ENCODE measurements at regions not wholly inside any gene's neighbourhood (a gene's known extent, or its start where the extent isn't known, plus 50 kb on each side); places are given as distances from the start of the nearest gene placed in this dataset.

DNA sequence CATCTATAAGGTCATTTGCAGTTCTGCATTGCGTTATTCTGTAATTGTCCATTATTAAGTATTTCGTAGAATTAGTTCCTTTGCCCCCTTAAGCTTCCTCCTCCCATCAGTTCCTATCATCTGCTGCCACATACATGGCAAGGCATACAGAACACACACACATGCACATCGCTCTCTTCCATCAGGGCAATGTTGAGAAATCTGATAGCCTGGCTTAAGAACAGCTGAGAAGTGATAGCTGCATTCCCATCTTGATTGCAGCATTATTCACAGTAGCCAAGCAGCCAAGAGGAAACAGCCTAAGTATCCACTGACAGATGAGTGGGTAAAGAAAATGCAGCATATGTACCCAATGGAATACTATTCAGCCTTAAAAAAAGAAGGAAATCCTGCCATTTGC is 186.8 kb upstream of the CADM1 start:
- no peaks in the 10 kb centered on the region for H3K9me3 ChIP-seq (ENCODE audit: control insufficient read depth, insufficient read depth, low read length)

DNA sequence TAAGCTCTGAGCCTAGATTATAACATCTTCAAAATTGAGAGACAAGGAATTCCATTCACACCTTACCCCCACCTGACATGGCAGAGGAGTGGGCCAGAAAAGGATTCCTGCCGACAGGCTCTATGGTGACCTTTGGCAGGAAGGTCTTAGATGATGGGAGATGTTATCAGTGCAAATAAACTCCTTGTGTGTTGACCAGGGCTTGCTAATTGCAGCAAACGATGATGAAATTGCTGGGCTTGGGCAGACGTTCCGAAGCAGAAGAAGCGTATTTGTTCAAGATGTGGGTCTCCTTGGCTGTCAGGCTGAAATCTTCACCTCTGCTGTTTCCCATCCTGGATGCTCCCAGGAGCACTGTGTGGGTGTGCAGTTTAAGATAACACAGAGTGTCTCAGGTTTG is 183.7 kb upstream of the CADM1 start:
- H3K9ac ChIP-seq (ENCODE audit: low read depth, low read length): no peak overlapping the region
- no peaks in the 10 kb centered on the region for H3K4me1 ChIP-seq (ENCODE audit: control insufficient read depth, insufficient read depth, low read length)
- no peaks in the 10 kb centered on the region for H3K27me3 ChIP-seq (ENCODE audit: control insufficient read depth, insufficient read depth, low read length)
- H3K36me3 ChIP-seq (ENCODE audit: control insufficient read depth, insufficient read depth, low read length): no peaks in the 10 kb centered on the region
- H3K9me3 ChIP-seq (ENCODE audit: control insufficient read depth, insufficient read depth, low read length): no peaks in the 10 kb centered on the region
- no peak overlapping the region for H3K4me3 ChIP-seq (ENCODE audit: low read depth, low read length)

More for the DNA sequence above, 186.8 kb upstream of the CADM1 start:
- Histone ChIP-seq H3K27me3 (ENCODE audit: control insufficient read depth, insufficient read depth, low read length) (no peaks in the 10 kb centered on the region), H3K9ac (ENCODE audit: low read depth, low read length) (no peak overlapping the region), H3K4me1 (ENCODE audit: control insufficient read depth, insufficient read depth, low read length) (peaks cover 2% of the 10 kb centered on the region), H3K4me3 (ENCODE audit: low read depth, low read length) (no peak overlapping the region), H3K36me3 (ENCODE audit: control insufficient read depth, insufficient read depth, low read length) (no peaks in the 10 kb centered on the region)

DNA sequence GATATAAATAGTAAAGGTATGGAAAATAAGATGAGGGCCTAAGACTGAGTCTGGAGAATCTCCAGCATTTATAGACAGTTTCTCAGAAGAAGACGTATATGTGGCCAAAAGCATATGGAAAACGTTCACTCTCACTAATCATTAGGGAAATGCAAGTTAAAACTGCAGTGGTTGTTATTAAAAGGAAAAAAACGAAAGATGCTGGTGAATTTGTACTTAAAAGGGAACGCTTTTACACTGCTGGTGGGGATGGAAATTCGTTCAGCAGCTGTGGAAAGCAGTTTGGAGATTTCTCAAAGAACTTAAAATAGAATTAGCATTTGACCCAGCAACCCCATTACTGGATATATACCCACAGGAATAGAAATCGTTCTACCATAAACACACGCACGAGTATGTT is 180.5 kb upstream of the CADM1 start:
- Histone ChIP-seq H3K9me3 (ENCODE audit: control insufficient read depth, insufficient read depth, low read length) (no peaks in the 10 kb centered on the region), H3K36me3 (ENCODE audit: control insufficient read depth, insufficient read depth, low read length) (no peaks in the 10 kb centered on the region), H3K27me3 (ENCODE audit: control insufficient read depth, insufficient read depth, low read length) (no peaks in the 10 kb centered on the region), H3K4me1 (ENCODE audit: control insufficient read depth, insufficient read depth, low read length) (no peaks in the 10 kb centered on the region), H3K9ac (ENCODE audit: low read depth, low read length) (no peak overlapping the region), H3K4me3 (ENCODE audit: low read depth, low read length) (no peak overlapping the region)

DNA sequence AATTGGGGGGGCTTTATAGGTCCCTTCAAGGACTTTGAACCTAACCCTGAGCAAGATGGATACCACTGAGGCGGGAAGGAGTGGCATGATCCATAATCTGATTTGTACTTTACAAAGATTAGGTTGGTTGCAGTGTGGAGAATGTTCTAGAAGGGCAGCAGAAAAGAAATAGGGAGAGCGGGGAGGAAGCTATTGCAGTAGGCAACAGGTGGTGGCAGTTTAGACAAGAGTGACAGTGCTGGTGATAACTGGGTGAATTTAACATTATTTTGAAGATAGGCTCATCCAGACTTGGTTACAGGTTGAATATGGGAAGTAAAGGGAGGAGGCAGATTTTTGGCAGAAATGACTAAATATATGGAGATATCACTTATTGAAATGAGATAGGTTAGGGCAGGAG is 179.9 kb upstream of the CADM1 start:
- no peaks in the 10 kb centered on the region for H3K36me3 ChIP-seq (ENCODE audit: control insufficient read depth, insufficient read depth, low read length)
- no peaks in the 10 kb centered on the region for H3K4me1 ChIP-seq (ENCODE audit: control insufficient read depth, insufficient read depth, low read length)
- H3K4me3 ChIP-seq (ENCODE audit: low read depth, low read length): no peak overlapping the region
- H3K9me3 ChIP-seq (ENCODE audit: control insufficient read depth, insufficient read depth, low read length): no peaks in the 10 kb centered on the region
- H3K9ac ChIP-seq (ENCODE audit: low read depth, low read length): no peak overlapping the region
- H3K27me3 ChIP-seq (ENCODE audit: control insufficient read depth, insufficient read depth, low read length): no peaks in the 10 kb centered on the region

DNA sequence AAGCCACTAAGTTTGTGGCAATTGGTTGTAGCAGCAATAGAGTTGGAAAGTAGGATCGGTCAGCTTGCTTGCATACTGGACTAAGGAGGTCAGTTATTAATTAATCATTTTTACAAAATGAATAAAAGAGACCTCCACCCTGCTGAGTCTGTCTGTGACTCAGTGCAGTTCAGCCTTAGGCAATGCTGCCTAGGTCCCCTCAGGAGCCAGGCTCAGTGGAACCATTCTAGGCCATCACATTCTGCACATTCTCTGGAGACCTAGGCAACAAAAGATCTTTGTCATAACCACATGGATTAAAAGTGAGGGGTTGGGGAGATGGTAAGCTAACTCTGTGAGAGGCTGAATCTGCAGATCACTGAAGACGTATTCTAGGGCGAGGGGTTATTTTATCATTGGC is 178.7 kb upstream of the CADM1 start:
- no peak overlapping the region for H3K9ac ChIP-seq (ENCODE audit: low read depth, low read length)
- H3K9me3 ChIP-seq (ENCODE audit: control insufficient read depth, insufficient read depth, low read length): no peaks in the 10 kb centered on the region
- no peaks in the 10 kb centered on the region for H3K27me3 ChIP-seq (ENCODE audit: control insufficient read depth, insufficient read depth, low read length)
- no peaks in the 10 kb centered on the region for H3K36me3 ChIP-seq (ENCODE audit: control insufficient read depth, insufficient read depth, low read length)
- no peaks in the 10 kb centered on the region for H3K4me1 ChIP-seq (ENCODE audit: control insufficient read depth, insufficient read depth, low read length)
- no peak overlapping the region for H3K4me3 ChIP-seq (ENCODE audit: low read depth, low read length)

DNA sequence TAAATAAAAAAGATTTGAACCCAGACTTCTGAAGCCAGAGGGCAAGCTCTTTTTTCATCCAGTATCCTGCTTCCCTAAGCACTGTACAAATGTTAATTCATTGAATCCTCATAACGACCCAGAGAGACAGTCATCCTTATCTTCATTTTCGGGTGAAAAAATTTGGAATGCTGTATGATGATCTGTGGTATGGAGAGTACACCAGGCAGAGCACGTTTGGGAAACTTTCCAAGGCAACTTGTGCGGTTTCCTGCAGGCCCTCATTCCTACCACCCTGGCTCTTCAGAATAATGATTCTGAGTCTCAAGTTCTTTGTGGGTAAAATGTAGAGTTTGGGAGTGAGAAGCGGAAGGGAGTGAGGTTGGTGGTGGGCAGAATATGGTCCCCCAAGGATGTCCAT is 177.9 kb upstream of the CADM1 start:
- Histone ChIP-seq H3K36me3 (ENCODE audit: control insufficient read depth, insufficient read depth, low read length) (no peaks in the 10 kb centered on the region), H3K27me3 (ENCODE audit: control insufficient read depth, insufficient read depth, low read length) (no peaks in the 10 kb centered on the region), H3K9me3 (ENCODE audit: control insufficient read depth, insufficient read depth, low read length) (no peaks in the 10 kb centered on the region), H3K4me3 (ENCODE audit: low read depth, low read length) (no peak overlapping the region), H3K9ac (ENCODE audit: low read depth, low read length) (no peak overlapping the region), H3K4me1 (ENCODE audit: control insufficient read depth, insufficient read depth, low read length) (no peaks in the 10 kb centered on the region)

DNA sequence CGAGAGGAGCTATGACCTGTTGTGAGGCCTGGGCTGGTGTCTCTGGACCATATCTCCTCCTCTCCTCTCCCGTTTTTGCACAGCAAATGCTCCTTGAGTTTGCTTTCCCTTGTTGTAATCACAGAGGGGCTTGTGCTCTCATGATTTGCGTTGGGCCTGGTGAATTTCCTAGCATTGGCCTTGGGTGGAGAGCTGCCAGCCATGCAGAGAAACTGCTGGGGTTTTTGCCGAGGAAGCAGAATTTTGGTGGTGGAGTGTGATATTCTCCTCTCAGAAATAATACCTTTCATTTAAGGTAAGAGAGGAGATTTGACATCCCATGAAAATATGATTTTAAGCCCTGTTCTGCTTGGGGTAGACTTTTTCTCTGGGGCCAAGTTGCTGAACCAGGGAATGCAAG is 175.7 kb upstream of the CADM1 start:
- Histone ChIP-seq H3K9me3 (ENCODE audit: control insufficient read depth, insufficient read depth, low read length) (no peaks in the 10 kb centered on the region), H3K4me1 (ENCODE audit: control insufficient read depth, insufficient read depth, low read length) (peaks cover 4% of the 10 kb centered on the region), H3K9ac (ENCODE audit: low read depth, low read length) (no peak overlapping the region), H3K4me3 (ENCODE audit: low read depth, low read length) (no peak overlapping the region), H3K36me3 (ENCODE audit: control insufficient read depth, insufficient read depth, low read length) (no peaks in the 10 kb centered on the region), H3K27me3 (ENCODE audit: control insufficient read depth, insufficient read depth, low read length) (no peaks in the 10 kb centered on the region)

DNA sequence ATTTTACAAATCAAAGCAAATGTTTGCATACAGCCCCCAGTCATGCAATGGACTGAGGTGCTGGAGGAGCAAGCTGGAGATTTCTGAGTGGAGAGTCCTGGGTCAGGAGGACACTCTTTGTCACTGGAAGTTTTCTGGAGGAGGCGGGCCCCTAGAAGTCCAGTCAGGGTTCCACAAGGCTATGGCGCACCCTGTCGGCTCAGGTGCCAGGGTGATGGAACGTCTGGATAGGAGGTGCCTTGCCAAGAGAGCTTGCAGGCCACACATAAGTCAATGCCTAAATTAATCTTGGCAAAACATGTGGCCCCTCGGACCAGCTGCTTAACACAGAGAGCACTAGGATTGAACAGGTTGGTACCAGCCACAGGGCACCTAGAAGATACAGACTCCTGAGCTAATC is 174.7 kb upstream of the CADM1 start:
- no peak overlapping the region for H3K4me3 ChIP-seq (ENCODE audit: low read depth, low read length)
- H3K9ac ChIP-seq (ENCODE audit: low read depth, low read length): no peak overlapping the region
- H3K9me3 ChIP-seq (ENCODE audit: control insufficient read depth, insufficient read depth, low read length): no peaks in the 10 kb centered on the region
- H3K36me3 ChIP-seq (ENCODE audit: control insufficient read depth, insufficient read depth, low read length): no peaks in the 10 kb centered on the region
- peaks cover 4% of the 10 kb centered on the region for H3K4me1 ChIP-seq (ENCODE audit: control insufficient read depth, insufficient read depth, low read length)
- no peaks in the 10 kb centered on the region for H3K27me3 ChIP-seq (ENCODE audit: control insufficient read depth, insufficient read depth, low read length)

DNA sequence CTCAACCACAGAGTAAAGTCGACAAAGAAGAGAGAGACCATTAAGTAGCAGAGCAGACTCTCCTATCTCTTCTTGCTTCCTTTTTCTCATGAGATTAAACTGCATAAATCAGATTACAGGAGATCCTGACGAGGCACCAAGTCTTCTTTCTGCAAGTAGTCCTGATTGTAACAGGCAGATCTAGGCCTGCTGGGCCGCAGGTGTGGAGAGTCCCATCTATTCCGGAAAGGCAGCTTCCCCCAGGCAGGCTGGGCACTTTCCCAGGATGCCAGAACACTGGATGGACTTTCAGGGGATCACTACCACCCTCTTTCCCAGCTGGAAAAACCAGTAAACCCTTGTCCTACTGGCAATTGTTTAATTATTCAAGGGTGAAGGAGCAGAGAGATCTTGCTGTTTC is 173.0 kb upstream of the CADM1 start:
- Histone ChIP-seq H3K9ac (ENCODE audit: low read depth, low read length) (no peak overlapping the region), H3K4me1 (ENCODE audit: control insufficient read depth, insufficient read depth, low read length) (peaks cover 4% of the 10 kb centered on the region), H3K27me3 (ENCODE audit: control insufficient read depth, insufficient read depth, low read length) (peaks cover under 1% of the 10 kb centered on the region), H3K4me3 (ENCODE audit: low read depth, low read length) (no peak overlapping the region), H3K36me3 (ENCODE audit: control insufficient read depth, insufficient read depth, low read length) (no peaks in the 10 kb centered on the region), H3K9me3 (ENCODE audit: control insufficient read depth, insufficient read depth, low read length) (no peaks in the 10 kb centered on the region)

DNA sequence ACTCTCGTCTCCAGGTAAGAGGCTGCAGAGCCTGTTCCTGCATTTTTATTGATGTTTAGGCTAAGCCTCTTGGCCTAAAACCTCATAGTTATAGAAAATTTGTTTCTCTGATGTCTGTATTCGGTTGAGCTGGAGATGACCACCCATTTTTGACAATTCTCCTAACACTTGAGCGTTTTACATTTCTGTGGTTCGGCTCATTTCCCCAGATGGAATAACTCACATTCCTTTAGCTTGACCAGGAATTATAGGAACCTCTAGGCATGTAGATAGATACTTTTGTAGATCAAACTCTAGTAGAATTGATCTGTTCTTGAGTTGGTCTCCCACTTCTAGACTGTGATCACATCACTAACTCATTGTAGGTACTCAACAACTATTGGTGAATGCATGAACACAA is 172.6 kb upstream of the CADM1 start:
- Histone ChIP-seq H3K4me3 (ENCODE audit: low read depth, low read length) (no peak overlapping the region), H3K4me1 (ENCODE audit: control insufficient read depth, insufficient read depth, low read length) (peaks cover 4% of the 10 kb centered on the region), H3K36me3 (ENCODE audit: control insufficient read depth, insufficient read depth, low read length) (no peaks in the 10 kb centered on the region), H3K27me3 (ENCODE audit: control insufficient read depth, insufficient read depth, low read length) (peaks cover 2% of the 10 kb centered on the region), H3K9me3 (ENCODE audit: control insufficient read depth, insufficient read depth, low read length) (no peaks in the 10 kb centered on the region), H3K9ac (ENCODE audit: low read depth, low read length) (no peak overlapping the region)

DNA sequence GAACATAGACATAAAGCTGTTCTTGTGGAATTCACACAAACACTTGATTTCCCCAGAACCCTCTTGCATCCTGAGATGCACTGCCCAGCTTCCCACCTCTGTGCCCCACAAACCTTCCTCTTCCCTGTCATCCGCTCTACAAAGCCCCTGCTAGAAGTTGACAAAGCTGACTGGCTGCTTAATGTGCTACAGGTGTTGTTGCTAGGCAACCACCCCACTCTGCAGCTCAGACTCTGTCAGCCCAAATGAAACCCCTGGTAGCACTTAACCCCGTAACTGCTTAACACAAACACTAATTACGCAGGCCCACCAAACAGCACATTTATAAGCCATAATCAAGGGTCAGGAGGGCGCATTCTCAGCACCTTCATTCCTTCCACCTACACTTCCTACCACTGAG is 172.0 kb upstream of the CADM1 start:
- no peaks in the 10 kb centered on the region for H3K36me3 ChIP-seq (ENCODE audit: control insufficient read depth, insufficient read depth, low read length)
- no peaks in the 10 kb centered on the region for H3K9me3 ChIP-seq (ENCODE audit: control insufficient read depth, insufficient read depth, low read length)
- H3K4me3 ChIP-seq (ENCODE audit: low read depth, low read length): no peak overlapping the region
- peaks cover 2% of the 10 kb centered on the region for H3K27me3 ChIP-seq (ENCODE audit: control insufficient read depth, insufficient read depth, low read length)
- no peak overlapping the region for H3K9ac ChIP-seq (ENCODE audit: low read depth, low read length)
- H3K4me1 ChIP-seq (ENCODE audit: control insufficient read depth, insufficient read depth, low read length): peaks cover 4% of the 10 kb centered on the region

DNA sequence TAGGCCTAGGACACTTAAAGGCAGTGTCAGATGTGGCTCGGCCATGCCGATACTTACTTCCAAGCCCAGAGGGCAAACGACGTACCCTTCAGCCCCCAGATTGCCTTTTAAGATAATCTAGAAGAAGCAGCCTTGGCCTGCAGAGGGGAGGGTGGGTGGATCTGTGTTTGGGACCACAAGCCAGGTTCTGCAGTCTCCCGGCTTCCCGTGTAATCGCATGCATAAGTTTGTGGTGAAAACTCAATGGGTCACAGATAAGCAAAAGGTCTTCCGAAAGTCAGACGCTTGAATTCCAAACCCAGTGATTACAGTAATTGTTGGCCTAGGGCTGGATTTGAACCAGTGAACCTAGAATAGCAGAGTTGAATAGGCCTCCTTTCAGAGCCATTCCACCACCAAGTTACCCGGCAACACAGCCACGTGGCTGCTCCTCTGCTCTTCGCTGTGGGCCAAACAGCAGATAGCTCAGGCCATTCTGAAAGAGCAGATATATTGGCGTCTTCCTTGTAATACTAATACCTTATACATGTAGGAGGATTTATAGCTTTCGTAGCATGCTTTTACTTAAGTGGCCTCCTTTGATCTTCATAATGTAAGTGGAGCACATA is 170.8 kb upstream of the CADM1 start:
- Histone ChIP-seq H3K4me1 (ENCODE audit: control insufficient read depth, insufficient read depth, low read length) (peaks cover 6% of the 10 kb centered on the region), H3K36me3 (ENCODE audit: control insufficient read depth, insufficient read depth, low read length) (no peaks in the 10 kb centered on the region), H3K9ac (ENCODE audit: low read depth, low read length) (no peak overlapping the region), H3K4me3 (ENCODE audit: low read depth, low read length) (no peak overlapping the region), H3K27me3 (ENCODE audit: control insufficient read depth, insufficient read depth, low read length) (peaks cover 2% of the 10 kb centered on the region), H3K9me3 (ENCODE audit: control insufficient read depth, insufficient read depth, low read length) (no peaks in the 10 kb centered on the region)
